ENCODE measurements at regions not wholly inside any gene's neighbourhood (a gene's known extent, or its start where the extent isn't known, plus 50 kb on each side); places are given as distances from the start of the nearest gene placed in this dataset.

DNA sequence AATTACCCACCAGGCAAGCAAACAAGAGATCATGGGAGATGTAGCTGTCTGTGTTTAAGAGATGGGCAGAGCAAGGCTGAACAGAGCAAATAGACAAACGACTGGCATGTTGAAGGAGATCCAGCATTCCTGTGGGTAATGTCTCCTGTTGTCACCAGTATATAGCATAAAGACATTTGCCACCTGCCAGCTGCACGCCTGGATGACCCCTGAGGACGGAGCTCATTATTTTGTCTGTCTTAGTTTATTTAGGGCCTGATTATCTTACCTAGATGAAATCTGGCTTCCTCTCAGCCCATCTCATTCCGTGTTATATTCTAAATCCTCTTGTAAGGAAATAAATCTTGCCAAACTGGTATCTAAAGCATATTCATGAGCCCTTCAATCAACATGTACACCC lies 510.3 kb upstream of the LINC00305 start:
- Histone ChIP-seq H2AFZ (ENCODE audit: low read depth, low read length) (no peak overlapping the region), H4K20me1 (ENCODE audit: insufficient read depth, low read length) (no peaks in the 10 kb centered on the region), H3K27ac (ENCODE audit: low read length) (no peak overlapping the region), H3K4me1 (ENCODE audit: insufficient read depth, low read length) (no peaks in the 10 kb centered on the region), H3K4me2 (ENCODE audit: insufficient read depth, low read length) (no peak overlapping the region), H3K36me3 (ENCODE audit: insufficient read depth, low read length) (no peaks in the 10 kb centered on the region), H3K79me2 (ENCODE audit: insufficient read depth, low read length) (no peaks in the 10 kb centered on the region), H3K9me3 (ENCODE audit: insufficient read depth, low read length, severe bottlenecking) (no peaks in the 10 kb centered on the region), H3K27me3 (ENCODE audit: insufficient read depth, low read length, poor library complexity) (no peaks in the 10 kb centered on the region), H3K4me3 (ENCODE audit: low read depth in 1 of 2, low read length in 2 of 2) (no peak overlapping the region), H3K9ac (ENCODE audit: low read depth, low read length) (no peak overlapping the region)
- DNase-seq (no peak), ATAC-seq (ENCODE audit: insufficient read depth, low read depth) (no peak)
- no peak for TF ChIP-seq EZH2 (IDR thresholded peaks at IDR 0.05; ENCODE audit: borderline replicate concordance, low read depth, low read length, severe bottlenecking)
- TF ChIP-seq CTCF (IDR thresholded peaks at IDR 0.05; ENCODE audit: borderline replicate concordance, extremely low read depth, low read length, poor library complexity, severe bottlenecking) = no peak

GRCh38 chr18:64653068-64653467 lies 504.2 kb upstream of the LINC00305 start:
- DNase-seq (no peak), ATAC-seq (ENCODE audit: insufficient read depth, low read depth) (no peak)
- no peaks in the 10 kb centered on the region for H3K4me1 ChIP-seq (ENCODE audit: insufficient read depth, low read length)
- H3K9ac ChIP-seq (ENCODE audit: low read depth, low read length) = no peak overlapping the region
- H3K9me3 ChIP-seq (ENCODE audit: insufficient read depth, low read length, severe bottlenecking) = no peaks in the 10 kb centered on the region
- H3K79me2 ChIP-seq (ENCODE audit: insufficient read depth, low read length) = no peaks in the 10 kb centered on the region
- H3K27me3 ChIP-seq (ENCODE audit: insufficient read depth, low read length, poor library complexity) = no peaks in the 10 kb centered on the region
- no peak overlapping the region for H2AFZ ChIP-seq (ENCODE audit: low read depth, low read length)
- no peak overlapping the region for H3K4me2 ChIP-seq (ENCODE audit: insufficient read depth, low read length)
- H4K20me1 ChIP-seq (ENCODE audit: insufficient read depth, low read length) = no peaks in the 10 kb centered on the region
- H3K36me3 ChIP-seq (ENCODE audit: insufficient read depth, low read length) = no peaks in the 10 kb centered on the region
- no peak overlapping the region for H3K4me3 ChIP-seq (ENCODE audit: low read depth in 1 of 2, low read length in 2 of 2)
- no peak overlapping the region for H3K27ac ChIP-seq (ENCODE audit: low read length)
- TF ChIP-seq CTCF (IDR thresholded peaks at IDR 0.05; ENCODE audit: borderline replicate concordance, extremely low read depth, low read length, poor library complexity, severe bottlenecking) = no peak
- no peak for TF ChIP-seq EZH2 (IDR thresholded peaks at IDR 0.05; ENCODE audit: borderline replicate concordance, low read depth, low read length, severe bottlenecking)

DNA sequence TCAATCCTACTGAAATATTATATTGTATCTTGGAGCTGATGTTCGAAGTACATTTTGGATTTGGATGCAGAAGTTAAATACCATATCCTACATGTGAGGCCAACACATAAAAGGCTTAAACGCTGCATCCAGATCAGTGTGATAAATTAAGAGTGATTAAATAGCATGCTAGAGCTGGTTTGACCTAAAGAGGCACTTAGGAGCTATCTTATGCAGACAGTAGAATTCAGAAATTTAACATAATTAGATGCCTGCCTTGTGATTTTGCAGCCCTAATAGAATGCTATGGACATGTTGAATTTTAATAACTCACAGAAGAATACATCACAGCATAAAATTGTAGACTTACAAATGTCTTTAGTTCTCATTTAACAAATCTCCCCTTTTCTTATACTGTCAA lies 501.2 kb upstream of the LINC00305 start:
- ATAC-seq (ENCODE audit: insufficient read depth, low read depth) (no peak), DNase-seq (no peak)
- Histone ChIP-seq H2AFZ (ENCODE audit: low read depth, low read length) (no peak overlapping the region), H4K20me1 (ENCODE audit: insufficient read depth, low read length) (no peaks in the 10 kb centered on the region), H3K27me3 (ENCODE audit: insufficient read depth, low read length, poor library complexity) (no peaks in the 10 kb centered on the region), H3K79me2 (ENCODE audit: insufficient read depth, low read length) (no peaks in the 10 kb centered on the region), H3K36me3 (ENCODE audit: insufficient read depth, low read length) (no peaks in the 10 kb centered on the region), H3K9ac (ENCODE audit: low read depth, low read length) (no peak overlapping the region), H3K27ac (ENCODE audit: low read length) (no peak overlapping the region), H3K4me2 (ENCODE audit: insufficient read depth, low read length) (no peak overlapping the region), H3K9me3 (ENCODE audit: insufficient read depth, low read length, severe bottlenecking) (peaks cover 11% of the 10 kb centered on the region), H3K4me3 (ENCODE audit: low read depth in 1 of 2, low read length in 2 of 2) (no peak overlapping the region), H3K4me1 (ENCODE audit: insufficient read depth, low read length) (no peaks in the 10 kb centered on the region)
- TF ChIP-seq EZH2 (IDR thresholded peaks at IDR 0.05; ENCODE audit: borderline replicate concordance, low read depth, low read length, severe bottlenecking) (no peak), CTCF (IDR thresholded peaks at IDR 0.05; ENCODE audit: borderline replicate concordance, extremely low read depth, low read length, poor library complexity, severe bottlenecking) (no peak)

- no peaks in the 10 kb centered on the region for H4K20me1 ChIP-seq (ENCODE audit: insufficient read depth, low read length)
- H3K27me3 ChIP-seq (ENCODE audit: insufficient read depth, low read length, poor library complexity) = no peaks in the 10 kb centered on the region
- DNase-seq = no peak
- H3K4me2 ChIP-seq (ENCODE audit: insufficient read depth, low read length) = no peak overlapping the region
- H3K27ac ChIP-seq (ENCODE audit: low read length) = no peak overlapping the region
- H3K79me2 ChIP-seq (ENCODE audit: insufficient read depth, low read length) = no peaks in the 10 kb centered on the region
- H3K36me3 ChIP-seq (ENCODE audit: insufficient read depth, low read length) = no peaks in the 10 kb centered on the region
- peaks cover 11% of the 10 kb centered on the region for H3K9me3 ChIP-seq (ENCODE audit: insufficient read depth, low read length, severe bottlenecking)
- no peak for TF ChIP-seq CTCF (IDR thresholded peaks at IDR 0.05; ENCODE audit: borderline replicate concordance, extremely low read depth, low read length, poor library complexity, severe bottlenecking)
- no peak for TF ChIP-seq EZH2 (IDR thresholded peaks at IDR 0.05; ENCODE audit: borderline replicate concordance, low read depth, low read length, severe bottlenecking)
- H2AFZ ChIP-seq (ENCODE audit: low read depth, low read length) = no peak overlapping the region
- H3K4me3 ChIP-seq (ENCODE audit: low read depth in 1 of 2, low read length in 2 of 2) = no peak overlapping the region
- H3K4me1 ChIP-seq (ENCODE audit: insufficient read depth, low read length) = no peaks in the 10 kb centered on the region
- H3K9ac ChIP-seq (ENCODE audit: low read depth, low read length) = no peak overlapping the region
- no peak for ATAC-seq (ENCODE audit: insufficient read depth, low read depth)
These were observed 496.9 kb upstream of the LINC00305 start for GRCh38 chr18:64645753-64646152.

Measured in DND-41 (cell line).